ENCODE measurements at regions not wholly inside any gene's neighbourhood (a gene's known extent, or its start where the extent isn't known, plus 50 kb on each side); places are given as distances from the start of the nearest gene placed in this dataset.

DNA sequence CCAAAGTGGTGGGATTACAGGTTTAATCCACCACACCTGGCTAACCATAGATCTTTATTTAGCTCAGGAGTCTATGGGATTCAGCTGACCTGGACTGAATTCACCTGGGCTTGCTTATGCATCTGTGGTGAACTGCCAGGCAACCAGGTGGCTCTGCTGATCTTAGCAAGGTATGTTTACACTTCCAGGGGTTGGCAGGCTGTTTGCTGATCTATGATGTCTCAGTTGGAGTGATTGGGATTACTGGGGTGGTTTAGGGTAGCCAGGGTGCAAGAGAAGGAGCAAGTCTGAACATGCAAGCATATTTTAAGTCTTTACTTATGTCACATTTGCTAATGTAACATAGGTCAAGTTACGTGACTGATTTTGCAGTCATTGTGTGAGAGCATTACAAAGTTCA is 63.6 kb upstream of the JAK2 start:
- H3K36me3 ChIP-seq (ENCODE audit: control insufficient read depth, insufficient read depth, low read length), result no peaks in the 10 kb centered on the region
- no peaks in the 10 kb centered on the region for H4K20me1 ChIP-seq (replicated peaks; ENCODE audit: control insufficient read depth, insufficient read depth, low read length)
- in situ Hi-C loops (cut with MboI) (no loop called here), intact Hi-C loops (cut with micrococcal nuclease) (loop anchor here (10.0 kb wide), 1 partner anchor 127 kb away; the partner anchor contains the start of gene RCL1)
- no peak overlapping the region for H3K27ac ChIP-seq (ENCODE audit: extremely low read depth, low read depth, low read length)
- H3K4me2 ChIP-seq (ENCODE audit: insufficient read depth, low read length), result no peak overlapping the region
- no peak for ATAC-seq
- H3K79me2 ChIP-seq (ENCODE audit: control insufficient read depth, insufficient read depth, low read length), result no peaks in the 10 kb centered on the region; the same call in 2 of the 3 replicates
- H3K27me3 ChIP-seq (ENCODE audit: control insufficient read depth in 2 of 2, insufficient read depth in 2 of 2, low read length in 2 of 2), result no peaks in the 10 kb centered on the region
- H3K4me3 ChIP-seq, result no peak overlapping the region
- H3K9me3 ChIP-seq (replicated peaks; ENCODE audit: control insufficient read depth, insufficient read depth, low read depth, low read length), result peaks cover 4% of the 10 kb centered on the region; the same call in 1 of the 2 replicates
- H2AFZ ChIP-seq (ENCODE audit: low read depth, low read length), result no peak overlapping the region
- peaks cover 8 to 34% of the 10 kb centered on the region in 2 experiments for H3K4me1 ChIP-seq (replicated peaks in 1 of 2; ENCODE audit: control insufficient read depth in 2 of 2, insufficient read depth in 2 of 2, low read length in 2 of 2)
- TF ChIP-seq ARID2 (IDR thresholded peaks at IDR 0.05) (no peak), NRF1 (conservative IDR thresholded peaks at IDR 0.05 in 1 of 2, IDR thresholded peaks at IDR 0.05 in 1 of 2) (no peak), SIRT6 (IDR thresholded peaks at IDR 0.05; ENCODE audit: low read depth, low read length) (no peak), PTRF (tag; IDR thresholded peaks at IDR 0.05) (no peak), ZNF232 (CRISPR knock-in tag; IDR thresholded peaks at IDR 0.05) (no peak), ZFX (CRISPR knock-in tag; IDR thresholded peaks at IDR 0.05) (no peak), PRPF4 (IDR thresholded peaks at IDR 0.05; ENCODE audit: insufficient read depth, low read depth, low read length, poor library complexity, severe bottlenecking) (no peak), TFE3 (CRISPR knock-in tag; IDR thresholded peaks at IDR 0.05) (no peak), KDM5B (IDR thresholded peaks at IDR 0.05; ENCODE audit: insufficient replicate concordance, low read depth, low read length) (no peak), ZBTB1 (CRISPR knock-in tag; IDR thresholded peaks at IDR 0.05; ENCODE audit: borderline replicate concordance, low read depth) (no peak), ILF3 (IDR thresholded peaks at IDR 0.05; ENCODE audit: borderline replicate concordance) (no peak), NFXL1 (CRISPR knock-in tag; IDR thresholded peaks at IDR 0.05) (no peak), IRF2 (CRISPR knock-in tag; IDR thresholded peaks at IDR 0.05) (no peak), MTA2 (IDR thresholded peaks at IDR 0.05; ENCODE audit: low read depth) (no peak), ZNF778 (CRISPR knock-in tag; IDR thresholded peaks at IDR 0.05) (no peak), PTBP1 (IDR thresholded peaks at IDR 0.05; ENCODE audit: low read depth, low read length) (no peak), ZEB2 (IDR thresholded peaks at IDR 0.05) (no peak), HNRNPLL (IDR thresholded peaks at IDR 0.05; ENCODE audit: low read depth, low read length, poor library complexity, severe bottlenecking) (no peak), FOSL1 (tag; conservative IDR thresholded peaks at IDR 0.05) (no peak)
- TF ChIP-seq, protein P1, sequence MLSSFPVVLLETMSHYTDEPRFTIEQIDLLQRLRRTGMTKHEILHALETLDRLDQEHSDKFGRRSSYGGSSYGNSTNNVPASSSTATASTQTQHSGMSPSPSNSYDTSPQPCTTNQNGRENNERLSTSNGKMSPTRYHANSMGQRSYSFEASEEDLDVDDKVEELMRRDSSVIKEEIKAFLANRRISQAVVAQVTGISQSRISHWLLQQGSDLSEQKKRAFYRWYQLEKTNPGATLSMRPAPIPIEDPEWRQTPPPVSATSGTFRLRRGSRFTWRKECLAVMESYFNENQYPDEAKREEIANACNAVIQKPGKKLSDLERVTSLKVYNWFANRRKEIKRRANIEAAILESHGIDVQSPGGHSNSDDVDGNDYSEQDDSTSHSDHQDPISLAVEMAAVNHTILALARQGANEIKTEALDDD (IDR thresholded peaks at IDR 0.05), result no peak
- no peak overlapping the region for H3K9ac ChIP-seq (ENCODE audit: insufficient read depth in 1 of 2, low read depth in 2 of 2, low read length in 2 of 2)
- WGBS (ENCODE audit: insufficient coverage, low coverage, missing lambda C conversion rate), result 100% methylated on average over 1 of the region's 1 CpG
- ChIA-PET CTCF (ENCODE audit: low intra/inter-chr PET ratio) (no interaction called here), POLR2A (no interaction called here)
- BruUV-seq (replicated peaks), result no TSS peak
- no peak for DNase-seq (ENCODE audit: extremely low read depth in 1 of 4, low spot score in 3 of 4)
- FAIRE-seq, result no peak
- no peaks in the 10 kb centered on the region for H3K9me1 ChIP-seq (ENCODE audit: control insufficient read depth, insufficient read depth, low read length)
